ENCODE measurements at regions not wholly inside any gene's neighbourhood (a gene's known extent, or its start where the extent isn't known, plus 50 kb on each side); places are given as distances from the start of the nearest gene placed in this dataset.
"Not testable (repeated sequence)": the region's sequence is repeated elsewhere in the genome, so short reads cannot be mapped to it uniquely, and the experiment has no call there.

GRCh38 chr6:20341564-20341963, 60.1 kb upstream of the E2F3 start:
- DNase-seq (ENCODE audit: low spot score) = no peak

DNA sequence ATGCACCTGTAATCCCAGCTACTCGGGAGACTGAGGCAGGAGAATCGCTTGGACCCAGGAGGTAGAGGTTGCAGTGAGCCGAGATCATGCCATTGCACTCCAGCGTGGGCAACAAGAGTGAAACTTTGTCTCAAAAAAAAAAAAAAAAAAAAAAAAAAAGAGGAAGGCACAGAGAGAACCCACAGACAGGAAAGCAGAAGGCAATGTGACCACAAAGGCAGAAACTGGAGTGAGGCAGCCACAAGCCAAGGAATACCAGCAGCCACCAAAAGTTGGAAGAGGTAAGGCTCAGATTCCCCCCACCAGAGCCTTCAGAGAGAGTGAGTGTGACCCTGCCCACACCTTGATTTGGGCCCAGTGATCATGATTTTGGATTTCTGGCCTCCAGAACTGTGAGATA, 54.7 kb upstream of the E2F3 start:
- DNase-seq (ENCODE audit: low spot score) = not testable (repeated sequence)

DNA sequence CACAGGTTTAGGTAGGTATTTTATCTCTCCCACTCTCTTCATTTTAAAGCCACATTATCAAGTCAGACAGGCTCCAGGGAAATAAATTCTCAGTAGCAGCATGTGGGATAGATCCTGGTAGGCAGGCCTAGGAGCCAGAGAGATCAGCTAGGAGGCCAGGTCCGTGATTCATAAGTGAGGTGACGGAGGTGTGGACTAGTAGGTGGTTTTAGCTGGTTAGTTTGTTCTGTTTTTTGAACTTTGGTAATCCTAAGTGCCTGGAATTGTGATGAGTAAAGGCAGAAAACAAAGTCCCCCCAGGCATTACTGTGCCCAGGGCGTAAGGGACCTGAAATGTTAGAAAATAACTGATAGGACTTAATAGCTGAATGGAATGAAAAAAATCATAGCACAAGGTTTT, 53.6 kb upstream of the E2F3 start:
- no peak for DNase-seq (ENCODE audit: low spot score)

DNA sequence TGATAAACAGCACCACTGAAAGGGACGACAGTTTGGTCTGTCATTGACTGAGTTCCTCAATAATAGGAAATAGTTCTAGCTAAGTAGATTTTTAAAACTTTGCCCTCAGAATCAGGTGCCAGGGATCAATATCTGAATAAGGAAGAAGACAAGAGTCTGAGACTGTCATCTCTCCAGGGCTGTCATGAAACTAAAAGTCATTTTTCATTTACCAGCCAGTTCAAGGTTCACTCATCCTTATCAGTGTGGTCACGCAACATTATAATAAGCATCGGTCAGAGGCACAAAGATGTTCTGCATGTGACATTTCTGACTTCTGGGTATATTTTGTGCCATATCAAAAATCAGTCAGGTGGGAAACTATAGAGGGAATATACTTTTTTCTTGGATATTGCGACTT, 52.5 kb upstream of the E2F3 start:
- DNase-seq (ENCODE audit: low spot score) = no peak

- DNase-seq (ENCODE audit: low spot score) = no peak
These were observed 51.5 kb upstream of the E2F3 start for GRCh38 chr6:20350215-20350614.

- no peak for DNase-seq (ENCODE audit: low spot score)
These were observed 50.1 kb upstream of the E2F3 start for GRCh38 chr6:20351534-20351933.
